Glutamatergic neuron (in vitro differentiated cells): ENCODE measurements at regions not wholly inside any gene's neighbourhood (a gene's known extent, or its start where the extent isn't known, plus 50 kb on each side); places are given as distances from the start of the nearest gene placed in this dataset.

Experiments
- DNase-seq: peaks from one replicate; pipeline ENCODE4 v3.0.0; 2022
- H3K27ac Mint-ChIP-seq: one replicate; pipeline ENCODE4 v1.8.0; 2020; ENCODE audit warnings: mild to moderate bottlenecking, mixed read lengths, inconsistent platforms; ENCODE audit not compliant: unreplicated experiment
- H3K27me3 Mint-ChIP-seq: one replicate; pipeline ENCODE4 v1.8.0; 2020; ENCODE audit warnings: mild to moderate bottlenecking, moderate library complexity, mixed read lengths, inconsistent platforms; ENCODE audit not compliant: unreplicated experiment
- H3K36me3 Mint-ChIP-seq: one replicate; pipeline ENCODE4 v1.8.0; 2020; ENCODE audit warnings: mild to moderate bottlenecking, mixed read lengths, inconsistent platforms; ENCODE audit not compliant: unreplicated experiment
- H3K4me1 Mint-ChIP-seq: one replicate; pipeline ENCODE4 v1.8.0; 2020; ENCODE audit warnings: mild to moderate bottlenecking, low read depth, mixed read lengths, inconsistent platforms; ENCODE audit not compliant: unreplicated experiment
- H3K4me3 Mint-ChIP-seq: one replicate; pipeline ENCODE4 v1.8.0; 2020; ENCODE audit warnings: mild to moderate bottlenecking, mixed read lengths, inconsistent platforms; ENCODE audit not compliant: unreplicated experiment
- H3K9me3 Mint-ChIP-seq: one replicate; pipeline ENCODE4 v1.8.0; 2020; ENCODE audit warnings: mild to moderate bottlenecking, moderate library complexity, mixed read lengths, inconsistent platforms; ENCODE audit not compliant: unreplicated experiment
- TF ChIP-seq, protein P1 (sequence below): fragments of 200-600 bp; sonication (generic); IDR thresholded peaks from one replicate; pipeline ENCODE4 v1.5.0; 2021; ENCODE audit not compliant: partially characterized antibody, unreplicated experiment

GRCh38 chr2:172153156-172153555 is 50.5 kb upstream of the DLX2 start:
- Mint-ChIP-seq H3K9me3 (no peaks in the 10 kb centered on the region), H3K36me3 (peaks cover 8% of the 10 kb centered on the region), H3K27ac (no peak overlapping the region), H3K4me1 (no peaks in the 10 kb centered on the region), H3K4me3 (no peak overlapping the region), H3K27me3 (no peaks in the 10 kb centered on the region)
- DNase-seq: no peak
- TF ChIP-seq, protein P1, sequence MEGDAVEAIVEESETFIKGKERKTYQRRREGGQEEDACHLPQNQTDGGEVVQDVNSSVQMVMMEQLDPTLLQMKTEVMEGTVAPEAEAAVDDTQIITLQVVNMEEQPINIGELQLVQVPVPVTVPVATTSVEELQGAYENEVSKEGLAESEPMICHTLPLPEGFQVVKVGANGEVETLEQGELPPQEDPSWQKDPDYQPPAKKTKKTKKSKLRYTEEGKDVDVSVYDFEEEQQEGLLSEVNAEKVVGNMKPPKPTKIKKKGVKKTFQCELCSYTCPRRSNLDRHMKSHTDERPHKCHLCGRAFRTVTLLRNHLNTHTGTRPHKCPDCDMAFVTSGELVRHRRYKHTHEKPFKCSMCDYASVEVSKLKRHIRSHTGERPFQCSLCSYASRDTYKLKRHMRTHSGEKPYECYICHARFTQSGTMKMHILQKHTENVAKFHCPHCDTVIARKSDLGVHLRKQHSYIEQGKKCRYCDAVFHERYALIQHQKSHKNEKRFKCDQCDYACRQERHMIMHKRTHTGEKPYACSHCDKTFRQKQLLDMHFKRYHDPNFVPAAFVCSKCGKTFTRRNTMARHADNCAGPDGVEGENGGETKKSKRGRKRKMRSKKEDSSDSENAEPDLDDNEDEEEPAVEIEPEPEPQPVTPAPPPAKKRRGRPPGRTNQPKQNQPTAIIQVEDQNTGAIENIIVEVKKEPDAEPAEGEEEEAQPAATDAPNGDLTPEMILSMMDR: no peak

- TF ChIP-seq, protein P1: no peak
- Mint-ChIP-seq H3K4me3 (no peak overlapping the region), H3K4me1 (no peaks in the 10 kb centered on the region), H3K9me3 (no peaks in the 10 kb centered on the region), H3K27me3 (peaks cover 2% of the 10 kb centered on the region), H3K27ac (no peak overlapping the region), H3K36me3 (peaks cover 8% of the 10 kb centered on the region)
- no peak for DNase-seq
These were observed 51.1 kb upstream of the DLX2 start for GRCh38 chr2:172153757-172154156.

DNA sequence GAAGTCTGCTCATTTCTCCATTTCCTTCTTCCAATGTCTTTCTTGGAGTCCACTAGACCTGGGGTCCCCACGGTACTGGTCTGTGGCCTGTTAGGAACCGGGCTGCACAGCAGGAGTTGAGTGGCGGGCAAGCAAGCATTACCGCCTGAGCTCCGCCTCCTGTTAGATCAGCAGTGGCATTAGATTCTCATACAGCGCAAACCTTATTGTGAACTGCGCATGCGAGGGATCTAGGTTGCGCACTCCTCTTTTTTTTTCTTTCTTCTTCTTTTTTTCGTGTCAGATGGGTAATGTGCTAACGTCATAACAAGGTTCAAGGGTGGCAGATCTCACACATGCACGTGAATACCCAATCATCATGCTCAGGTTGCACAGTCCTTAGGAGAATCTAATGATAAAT is 53.1 kb upstream of the DLX2 start:
- Mint-ChIP-seq H3K9me3 (no peaks in the 10 kb centered on the region), H3K36me3 (peaks cover 10% of the 10 kb centered on the region), H3K27ac (no peak overlapping the region), H3K4me1 (no peaks in the 10 kb centered on the region), H3K4me3 (no peak overlapping the region), H3K27me3 (peaks cover 2% of the 10 kb centered on the region)
- DNase-seq: no peak
- TF ChIP-seq, protein P1: no peak

DNA sequence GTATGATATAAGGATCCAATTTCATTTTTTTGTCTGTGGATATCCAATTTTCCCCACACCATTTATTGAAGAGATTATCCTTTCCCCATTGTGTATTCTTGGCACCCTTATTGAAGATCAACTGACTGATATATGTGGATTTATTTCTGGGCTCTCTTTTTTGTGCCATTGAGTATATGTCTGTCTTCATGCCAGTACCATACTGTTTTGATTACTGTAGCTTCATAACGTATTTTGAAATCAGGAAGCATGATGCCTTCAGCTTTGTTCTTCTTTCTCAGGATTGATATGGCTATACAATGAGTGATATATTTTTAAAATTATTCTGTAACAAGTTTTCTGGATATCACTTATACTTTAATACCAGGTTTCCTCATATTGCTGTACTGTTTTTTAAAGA is 58.1 kb upstream of the DLX2 start:
- H3K9me3 Mint-ChIP-seq: peaks cover 1% of the 10 kb centered on the region
- no peak overlapping the region for H3K27ac Mint-ChIP-seq
- no peaks in the 10 kb centered on the region for H3K4me1 Mint-ChIP-seq

GRCh38 chr2:172162225-172162733 is 59.6 kb upstream of the DLX2 start:
- no peak overlapping the region for H3K4me3 Mint-ChIP-seq
- H3K36me3 Mint-ChIP-seq: peaks cover 22% of the 10 kb centered on the region
- TF ChIP-seq, protein P1: no peak
- peaks cover 1% of the 10 kb centered on the region for H3K9me3 Mint-ChIP-seq
- peaks cover 2% of the 10 kb centered on the region for H3K27me3 Mint-ChIP-seq
- H3K27ac Mint-ChIP-seq: no peak overlapping the region
- no peak for DNase-seq
- no peaks in the 10 kb centered on the region for H3K4me1 Mint-ChIP-seq

More for the DNA sequence above, 58.1 kb upstream of the DLX2 start:
- Mint-ChIP-seq H3K4me3 (no peak overlapping the region), H3K27me3 (peaks cover 2% of the 10 kb centered on the region), H3K36me3 (peaks cover 22% of the 10 kb centered on the region)
- no peak for DNase-seq
- TF ChIP-seq, protein P1: no peak
